ENCODE measurements at regions not wholly inside any gene's neighbourhood (a gene's known extent, or its start where the extent isn't known, plus 50 kb on each side); places are given as distances from the start of the nearest gene placed in this dataset.

DNA sequence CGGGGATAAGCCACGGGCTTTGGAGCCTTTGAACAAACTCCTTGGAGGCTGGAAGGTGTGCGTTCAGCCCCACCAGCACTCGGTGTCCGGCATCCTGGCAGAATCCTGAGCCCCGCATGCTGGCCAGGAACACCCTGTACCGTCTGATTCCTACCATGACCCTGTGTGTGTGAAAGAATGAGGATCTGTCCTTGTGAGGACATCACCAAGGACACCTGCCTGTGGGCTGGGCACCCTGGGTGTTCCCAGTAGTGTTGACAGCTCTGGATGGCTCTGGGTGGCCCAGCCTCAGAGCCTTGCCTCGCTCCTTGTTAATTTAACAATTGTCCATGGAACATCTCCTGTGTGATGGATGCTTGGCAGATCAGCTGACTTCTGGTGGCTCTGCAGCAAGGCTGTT lies 234.3 kb downstream of the QKI start:
- TF ChIP-seq SMAD1 (CRISPR knock-in tag; IDR thresholded peaks at IDR 0.05; ENCODE audit: borderline replicate concordance, low read depth) = no peak
- TF ChIP-seq, protein P1, sequence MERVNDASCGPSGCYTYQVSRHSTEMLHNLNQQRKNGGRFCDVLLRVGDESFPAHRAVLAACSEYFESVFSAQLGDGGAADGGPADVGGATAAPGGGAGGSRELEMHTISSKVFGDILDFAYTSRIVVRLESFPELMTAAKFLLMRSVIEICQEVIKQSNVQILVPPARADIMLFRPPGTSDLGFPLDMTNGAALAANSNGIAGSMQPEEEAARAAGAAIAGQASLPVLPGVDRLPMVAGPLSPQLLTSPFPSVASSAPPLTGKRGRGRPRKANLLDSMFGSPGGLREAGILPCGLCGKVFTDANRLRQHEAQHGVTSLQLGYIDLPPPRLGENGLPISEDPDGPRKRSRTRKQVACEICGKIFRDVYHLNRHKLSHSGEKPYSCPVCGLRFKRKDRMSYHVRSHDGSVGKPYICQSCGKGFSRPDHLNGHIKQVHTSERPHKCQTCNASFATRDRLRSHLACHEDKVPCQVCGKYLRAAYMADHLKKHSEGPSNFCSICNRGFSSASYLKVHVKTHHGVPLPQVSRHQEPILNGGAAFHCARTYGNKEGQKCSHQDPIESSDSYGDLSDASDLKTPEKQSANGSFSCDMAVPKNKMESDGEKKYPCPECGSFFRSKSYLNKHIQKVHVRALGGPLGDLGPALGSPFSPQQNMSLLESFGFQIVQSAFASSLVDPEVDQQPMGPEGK (CRISPR knock-in tag; IDR thresholded peaks at IDR 0.05) = no peak

Data from HepG2 (cell line).